ENCODE measurements at regions not wholly inside any gene's neighbourhood (a gene's known extent, or its start where the extent isn't known, plus 50 kb on each side); places are given as distances from the start of the nearest gene placed in this dataset.
"Not testable (repeated sequence)": the region's sequence is repeated elsewhere in the genome, so short reads cannot be mapped to it uniquely, and the experiment has no call there.

GRCh38 chrX:45479835-45480422, 279.3 kb upstream of the DIPK2B start:
- TF ChIP-seq CTCF (IDR thresholded peaks at IDR 0.05; ENCODE audit: control insufficient read depth, insufficient read depth, low read depth, low read length, missing control alignments): no peak
- DNase-seq (ENCODE audit: low read depth): peak; percentile 75
- no peak overlapping the region for H3K4me3 ChIP-seq (ENCODE audit: control insufficient read depth, low read depth, low read length)

GRCh38 chrX:45479196-45479834, 278.6 kb upstream of the DIPK2B start:
- no peak for TF ChIP-seq CTCF (IDR thresholded peaks at IDR 0.05; ENCODE audit: control insufficient read depth, insufficient read depth, low read depth, low read length, missing control alignments)
- DNase-seq (ENCODE audit: low read depth): peak; percentile 87
- no peak overlapping the region for H3K4me3 ChIP-seq (ENCODE audit: control insufficient read depth, low read depth, low read length)

- TF ChIP-seq CTCF (IDR thresholded peaks at IDR 0.05; ENCODE audit: control insufficient read depth, insufficient read depth, low read depth, low read length, missing control alignments): no peak
- peak; percentile 70 for DNase-seq (ENCODE audit: low read depth)
- H3K4me3 ChIP-seq (ENCODE audit: control insufficient read depth, low read depth, low read length): no peak overlapping the region
Observed at GRCh38 chrX:45472968-45473367, 272.3 kb upstream of the DIPK2B start.

- not testable (repeated sequence) for DNase-seq (ENCODE audit: low read depth); H3K4me3 ChIP-seq (ENCODE audit: control insufficient read depth, low read depth, low read length)
Observed at GRCh38 chrX:45467537-45467936, 266.9 kb upstream of the DIPK2B start.

GRCh38 chrX:45455732-45456131, 255.1 kb upstream of the DIPK2B start:
- not testable (repeated sequence) for H3K4me3 ChIP-seq (ENCODE audit: control insufficient read depth, low read depth, low read length); DNase-seq (ENCODE audit: low read depth)

- no peak for TF ChIP-seq CTCF (IDR thresholded peaks at IDR 0.05; ENCODE audit: control insufficient read depth, insufficient read depth, low read depth, low read length, missing control alignments)
- H3K4me3 ChIP-seq (ENCODE audit: control insufficient read depth, low read depth, low read length): no peak overlapping the region
- no peak for DNase-seq (ENCODE audit: low read depth)
Observed at GRCh38 chrX:45454290-45454689, 253.6 kb upstream of the DIPK2B start.

GRCh38 chrX:45449982-45450381, 249.3 kb upstream of the DIPK2B start:
- no peak overlapping the region for H3K4me3 ChIP-seq (ENCODE audit: control insufficient read depth, low read depth, low read length)
- DNase-seq (ENCODE audit: low read depth): no peak
- TF ChIP-seq CTCF (IDR thresholded peaks at IDR 0.05; ENCODE audit: control insufficient read depth, insufficient read depth, low read depth, low read length, missing control alignments): no peak

GRCh38 chrX:45447995-45448394, 247.3 kb upstream of the DIPK2B start:
- no peak overlapping the region for H3K4me3 ChIP-seq (ENCODE audit: control insufficient read depth, low read depth, low read length)
- no peak for TF ChIP-seq CTCF (IDR thresholded peaks at IDR 0.05; ENCODE audit: control insufficient read depth, insufficient read depth, low read depth, low read length, missing control alignments)
- no peak for DNase-seq (ENCODE audit: low read depth)

Data from AG09309 (cell line).